Stimulated activated CD4-positive, alpha-beta T cell treated with anti-CD3 and anti-CD28 coated beads, Interleukin-15, amount 100 ng/mL, for 48 hours (primary cell): ENCODE measurements at regions not wholly inside any gene's neighbourhood (a gene's known extent, or its start where the extent isn't known, plus 50 kb on each side); places are given as distances from the start of the nearest gene placed in this dataset.
"Not testable (repeated sequence)": the region's sequence is repeated elsewhere in the genome, so short reads cannot be mapped to it uniquely, and the experiment has no call there.

Source experiments
- DNase-seq, 2 donors: peaks; one replicate each; pipeline ENCODE4 v3.0.0-alpha.2; 2020; ENCODE audit warnings: low read depth in 2 of 2

- not testable (repeated sequence) for DNase-seq
Measured at GRCh38 chr10:46645110-46645509, 66.2 kb downstream of the SYT15 start.

GRCh38 chr10:46646132-46646531, 67.2 kb downstream of the SYT15 start:
- DNase-seq = not testable (repeated sequence)

- not testable (repeated sequence) for DNase-seq
Measured at GRCh38 chr10:46650967-46651366, 72.0 kb downstream of the SYT15 start.

- not testable (repeated sequence) for DNase-seq
Measured at GRCh38 chr10:46657437-46657836, 78.5 kb downstream of the SYT15 start.

GRCh38 chr10:46660027-46660834, 81.3 kb downstream of the SYT15 start:
- not testable (repeated sequence) for DNase-seq

GRCh38 chr10:46660835-46661164, 81.9 kb downstream of the SYT15 start:
- not testable (repeated sequence) for DNase-seq

GRCh38 chr10:46665536-46665935, 86.6 kb downstream of the SYT15 start:
- not testable (repeated sequence) for DNase-seq

GRCh38 chr10:46668357-46668997, 89.5 kb downstream of the SYT15 start:
- DNase-seq = not testable (repeated sequence)

GRCh38 chr10:46677836-46678435, 99.0 kb downstream of the SYT15 start:
- not testable (repeated sequence) for DNase-seq

- not testable (repeated sequence) for DNase-seq
Measured at GRCh38 chr10:46691397-46691796, 112.5 kb downstream of the SYT15 start.

GRCh38 chr10:46693218-46693617, 114.3 kb downstream of the SYT15 start:
- not testable (repeated sequence) for DNase-seq

- not testable (repeated sequence) for DNase-seq
Measured at GRCh38 chr10:46717264-46717663, 138.3 kb downstream of the SYT15 start.

- DNase-seq = not testable (repeated sequence)
Measured at GRCh38 chr10:46718014-46718413, 139.1 kb downstream of the SYT15 start.

- not testable (repeated sequence) for DNase-seq
Measured at GRCh38 chr10:46720386-46720785, 141.5 kb downstream of the SYT15 start.

GRCh38 chr10:46720811-46721518, 142.0 kb downstream of the SYT15 start:
- not testable (repeated sequence) for DNase-seq

- DNase-seq = not testable (repeated sequence)
Measured at GRCh38 chr10:46724258-46724657, 145.3 kb downstream of the SYT15 start.

GRCh38 chr10:46728359-46728758, 149.4 kb downstream of the SYT15 start:
- DNase-seq = not testable (repeated sequence)

GRCh38 chr10:46730729-46731128, 151.8 kb downstream of the SYT15 start:
- DNase-seq = not testable (repeated sequence)

GRCh38 chr10:46733635-46734261, 154.8 kb downstream of the SYT15 start:
- not testable (repeated sequence) for DNase-seq

GRCh38 chr10:46734262-46734642, 155.3 kb downstream of the SYT15 start:
- not testable (repeated sequence) for DNase-seq

GRCh38 chr10:46739919-46740318, 161.0 kb downstream of the SYT15 start:
- not testable (repeated sequence) for DNase-seq
